Hematopoietic multipotent progenitor cell treated with erythropoietin and hydrocortisone succinate and interleukin-3 and kit ligand, for 17 days (in vitro differentiated cells): ENCODE measurements at regions not wholly inside any gene's neighbourhood (a gene's known extent, or its start where the extent isn't known, plus 50 kb on each side); places are given as distances from the start of the nearest gene placed in this dataset.
"Not testable (repeated sequence)": the region's sequence is repeated elsewhere in the genome, so short reads cannot be mapped to it uniquely, and the experiment has no call there.

Source experiments
- DNase-seq: peaks from one replicate; pipeline ENCODE4 v3.0.0-alpha.2; 2015; ENCODE audit warnings: low spot score

DNA sequence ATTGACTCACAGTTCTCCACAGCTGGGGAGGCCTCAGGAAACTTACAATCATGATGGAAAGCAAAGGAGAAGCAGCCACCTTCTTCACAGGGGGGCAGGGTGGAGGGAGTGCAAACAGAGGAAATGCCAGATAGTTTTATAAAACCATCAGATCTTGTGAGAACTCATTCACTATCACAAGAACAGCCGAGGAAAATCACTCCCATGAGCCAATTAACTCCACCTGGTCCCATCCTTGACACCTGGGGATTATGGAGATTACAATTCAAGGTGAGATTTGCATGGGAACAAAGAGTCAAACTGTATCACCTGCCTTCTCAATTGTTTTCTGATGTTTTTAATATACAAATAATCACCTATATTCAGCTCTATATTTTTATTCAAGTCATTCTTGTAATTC is 1527.3 kb upstream of the GOT2 start:
- DNase-seq, result no peak

DNA sequence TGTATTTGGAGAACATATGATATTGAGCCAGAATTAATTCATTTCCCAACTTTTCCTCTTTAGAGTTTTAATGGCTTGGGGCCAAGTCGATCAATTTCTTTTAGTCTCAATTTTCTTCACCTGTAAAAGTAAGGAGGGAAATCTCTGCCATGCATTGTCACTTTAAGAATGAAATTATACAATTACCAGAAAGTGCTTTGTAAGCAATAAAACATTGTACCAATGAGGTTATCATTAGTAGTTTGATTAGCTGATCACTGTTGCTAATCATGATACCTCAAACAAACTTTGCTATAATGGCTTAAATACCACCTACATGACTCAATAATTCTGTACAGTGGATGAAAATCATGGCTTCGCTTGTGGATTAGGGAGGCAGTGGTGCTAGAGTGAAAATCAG is 1525.8 kb upstream of the GOT2 start:
- DNase-seq, result no peak

DNA sequence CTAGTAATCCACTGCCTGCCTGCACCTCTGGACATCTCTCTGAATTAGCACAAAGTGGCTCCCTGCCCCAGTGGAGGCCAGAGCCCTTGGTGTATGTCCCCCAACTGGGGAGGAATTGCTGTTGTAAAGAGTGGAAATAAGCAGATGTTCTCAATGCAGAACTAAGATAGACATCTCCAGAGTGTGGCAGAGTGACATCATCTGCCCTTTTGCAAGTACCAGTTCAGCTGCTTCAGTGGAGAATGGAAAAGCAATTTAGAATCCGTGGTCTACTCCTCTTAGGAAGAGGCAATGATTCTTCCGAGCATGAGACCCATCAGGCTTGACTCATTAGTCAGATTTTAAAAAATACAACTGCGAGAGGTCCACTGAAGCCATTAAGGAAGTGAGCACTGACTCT is 1512.0 kb upstream of the GOT2 start:
- no peak for DNase-seq

DNA sequence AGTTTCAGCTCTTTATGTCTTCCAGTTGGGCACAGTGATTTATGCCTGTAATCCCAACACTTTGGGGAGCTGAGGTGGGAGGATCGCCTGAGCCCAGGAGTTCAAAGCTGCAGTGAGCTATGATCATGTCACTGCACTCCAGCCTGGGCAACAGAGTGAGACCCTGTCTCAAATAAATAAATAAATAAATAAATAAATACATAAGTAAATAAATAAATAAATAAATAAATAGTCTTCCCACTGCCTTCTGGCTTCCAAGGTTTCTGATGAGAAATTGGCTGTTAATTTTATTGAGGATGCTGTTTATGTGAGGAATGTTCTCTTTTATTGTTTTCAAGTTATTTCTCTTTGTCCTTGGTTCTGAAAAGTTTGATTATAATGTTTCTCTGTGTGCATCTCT is 1507.6 kb upstream of the GOT2 start:
- no peak for DNase-seq

DNA sequence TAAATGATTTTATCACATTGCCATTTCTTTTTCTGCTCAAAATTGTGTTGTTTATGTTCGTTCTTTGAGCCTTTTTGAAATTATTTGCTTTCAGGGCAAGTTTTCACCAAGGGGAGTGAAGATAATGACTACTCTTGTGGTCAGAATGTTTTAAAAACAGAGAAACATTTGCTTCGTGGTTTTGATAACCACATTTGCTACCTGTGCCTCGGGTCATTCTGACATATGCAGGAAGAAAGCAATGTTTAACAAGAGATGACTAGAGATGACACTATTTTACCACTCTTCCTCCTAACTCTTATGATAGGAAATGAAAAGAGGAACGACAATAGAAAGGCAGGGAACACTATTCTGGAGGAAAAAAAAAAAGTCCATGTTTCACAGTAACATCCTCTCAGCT is 1496.5 kb upstream of the GOT2 start:
- DNase-seq, result no peak

DNA sequence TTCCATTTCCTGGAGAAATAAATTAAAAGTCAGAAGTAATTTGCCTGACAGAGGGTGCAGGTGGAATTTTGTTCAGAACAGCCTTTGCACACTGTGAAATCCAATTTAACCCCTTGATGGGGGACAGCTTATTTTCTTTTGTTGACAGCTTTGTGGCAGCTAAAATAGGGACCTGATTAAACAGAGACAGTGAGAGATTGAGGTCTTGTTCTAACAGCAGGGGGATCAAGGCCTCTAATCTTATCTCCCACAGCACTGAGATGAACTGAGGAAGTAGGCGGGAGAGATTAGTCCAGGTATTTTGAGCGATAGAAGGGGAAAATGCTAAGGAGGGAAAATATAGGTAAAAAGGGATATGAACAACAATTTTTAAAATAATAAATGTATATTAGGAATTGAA is 1491.4 kb upstream of the GOT2 start:
- no peak for DNase-seq

DNA sequence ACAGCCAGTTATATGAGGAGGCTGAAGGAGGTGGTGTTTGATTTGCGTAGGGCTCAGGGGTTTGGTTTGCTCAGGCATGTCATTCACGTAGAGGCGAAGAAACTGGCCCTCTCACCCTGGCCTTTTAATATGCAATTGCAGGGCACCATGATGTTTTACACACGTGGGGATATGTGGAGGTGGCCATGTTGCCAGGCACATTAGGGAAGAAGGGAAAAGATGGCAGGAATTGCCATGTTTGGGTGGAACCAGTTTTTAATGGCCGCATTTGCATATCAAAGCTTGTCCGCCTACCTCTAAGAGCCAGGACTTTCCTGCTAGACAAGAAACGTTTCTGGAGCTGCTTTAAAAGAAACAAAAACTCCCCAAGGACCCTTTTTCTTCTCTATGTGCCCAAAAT is 1483.7 kb upstream of the GOT2 start:
- DNase-seq, result no peak

DNA sequence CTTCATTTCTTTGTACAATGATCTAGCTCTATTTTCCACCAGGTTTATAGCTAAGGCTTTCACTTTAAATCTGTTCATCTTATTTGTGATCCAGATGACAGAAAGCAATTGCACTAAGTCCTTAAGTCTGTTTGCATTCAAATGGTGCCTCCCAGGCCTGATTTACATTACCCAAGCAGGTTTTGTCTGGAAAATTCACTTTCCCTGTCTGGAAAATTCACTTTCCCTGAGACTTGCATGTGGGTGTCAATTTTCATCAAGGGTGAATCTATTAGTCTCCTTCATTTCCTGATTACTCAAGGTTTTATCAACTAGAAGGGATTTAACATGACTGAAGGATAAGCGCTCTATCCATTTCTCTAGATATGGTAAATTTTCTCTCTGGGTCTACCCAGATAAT is 1480.2 kb upstream of the GOT2 start:
- no peak for DNase-seq

DNA sequence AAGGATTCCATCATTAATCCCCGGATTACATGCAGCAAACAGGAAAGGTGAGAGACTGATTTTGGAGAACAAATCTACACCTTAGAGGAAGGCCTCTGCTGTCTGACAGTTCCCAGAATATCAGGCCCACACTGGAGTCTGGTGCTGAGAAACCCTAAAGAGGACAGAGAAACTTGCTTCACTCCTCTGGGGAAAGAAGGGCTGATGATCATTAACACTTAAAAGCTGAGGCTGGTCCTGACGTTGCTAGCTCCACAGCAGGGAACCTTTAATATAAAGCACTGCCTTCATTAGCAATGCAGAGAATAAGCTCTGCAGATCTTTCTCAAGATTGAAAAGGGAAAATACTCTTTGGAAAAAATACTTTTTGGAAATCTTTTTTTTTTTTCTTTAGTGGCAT is 1472.4 kb upstream of the GOT2 start:
- DNase-seq, result no peak

DNA sequence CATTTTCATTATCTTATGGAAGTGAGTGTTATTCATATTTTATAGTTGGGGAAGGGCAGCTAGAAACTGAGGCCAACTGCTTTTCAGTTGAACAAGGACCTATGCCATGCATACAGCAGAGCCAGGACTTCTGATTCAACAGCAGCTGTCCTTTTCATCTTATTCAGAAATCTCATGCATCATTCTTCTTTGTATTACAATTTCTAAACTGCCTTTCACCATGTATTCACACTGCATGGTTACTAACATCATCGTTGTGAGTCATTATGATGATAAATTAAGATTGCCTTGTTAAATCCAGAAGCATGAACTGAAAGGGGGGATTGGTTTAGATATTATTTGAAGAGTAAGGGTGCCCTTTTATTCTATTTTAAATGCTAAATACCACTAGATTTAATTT is 1470.1 kb upstream of the GOT2 start:
- DNase-seq, result no peak

DNA sequence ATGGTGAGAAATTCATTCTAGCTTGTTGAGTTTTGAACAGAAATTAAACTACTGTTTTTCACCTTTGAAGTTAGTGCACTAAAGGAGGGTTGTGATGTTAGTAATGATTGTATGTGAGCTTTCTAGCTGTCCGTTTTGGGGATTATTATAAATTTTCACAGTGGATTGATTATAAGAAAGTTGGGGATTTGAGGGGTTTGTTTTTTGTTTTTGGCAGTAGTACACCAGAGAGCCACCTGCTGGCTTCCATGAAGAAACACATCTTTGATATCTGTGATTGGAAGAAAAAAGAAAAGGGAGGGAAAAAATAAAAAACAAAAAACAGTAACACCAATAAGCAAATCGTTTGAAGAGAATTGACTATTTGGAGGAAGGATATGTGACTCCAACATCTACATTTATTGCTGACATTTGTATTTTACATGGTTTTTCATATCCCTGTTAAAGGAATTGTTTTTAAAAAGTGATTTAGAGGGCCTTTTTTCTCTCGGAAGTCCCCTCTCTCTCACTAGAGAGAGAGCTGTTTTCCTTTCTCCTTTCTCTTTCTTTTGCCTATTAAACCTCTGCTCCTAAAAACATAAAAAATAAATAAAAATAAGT is 1469.5 kb upstream of the GOT2 start:
- no peak for DNase-seq

DNA sequence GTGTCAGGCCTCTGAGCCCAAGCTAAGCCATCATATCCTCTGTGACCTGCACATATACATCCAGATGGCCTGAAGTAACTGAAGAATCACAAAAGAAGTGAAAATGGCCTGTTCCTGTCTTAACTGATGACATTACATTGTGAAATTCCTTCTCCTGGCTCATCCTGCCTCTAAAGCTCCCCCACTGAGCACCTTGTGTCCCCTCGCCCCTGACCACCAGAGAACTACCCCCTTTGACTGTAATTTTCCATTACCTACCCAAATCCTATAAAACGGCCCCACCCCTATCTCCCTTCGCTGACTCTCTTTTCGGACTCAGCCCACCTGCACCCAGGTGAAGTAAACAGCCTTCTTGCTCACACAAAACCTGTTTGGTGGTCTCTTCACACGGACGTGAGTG is 1466.6 kb upstream of the GOT2 start:
- DNase-seq, result not testable (repeated sequence)

DNA sequence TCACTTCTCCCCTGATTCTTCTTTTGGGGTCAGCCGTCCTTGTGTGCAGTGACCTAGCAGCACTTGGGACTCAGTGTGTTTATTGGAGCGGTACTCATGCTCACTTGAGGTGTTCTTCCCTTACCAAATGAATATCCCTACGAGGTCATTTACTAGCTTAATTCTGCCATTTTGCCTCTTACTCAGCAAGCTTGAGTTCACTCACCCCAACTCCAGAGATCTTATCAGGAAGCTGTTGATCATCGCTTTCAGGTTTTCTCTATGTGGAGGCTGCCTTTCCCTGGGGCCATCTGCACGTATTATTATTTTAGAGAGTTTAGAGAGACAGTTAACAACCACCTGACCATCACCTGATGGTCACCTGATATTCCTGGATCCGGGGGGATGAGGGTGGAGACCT is 1466.0 kb upstream of the GOT2 start:
- DNase-seq, result no peak

DNA sequence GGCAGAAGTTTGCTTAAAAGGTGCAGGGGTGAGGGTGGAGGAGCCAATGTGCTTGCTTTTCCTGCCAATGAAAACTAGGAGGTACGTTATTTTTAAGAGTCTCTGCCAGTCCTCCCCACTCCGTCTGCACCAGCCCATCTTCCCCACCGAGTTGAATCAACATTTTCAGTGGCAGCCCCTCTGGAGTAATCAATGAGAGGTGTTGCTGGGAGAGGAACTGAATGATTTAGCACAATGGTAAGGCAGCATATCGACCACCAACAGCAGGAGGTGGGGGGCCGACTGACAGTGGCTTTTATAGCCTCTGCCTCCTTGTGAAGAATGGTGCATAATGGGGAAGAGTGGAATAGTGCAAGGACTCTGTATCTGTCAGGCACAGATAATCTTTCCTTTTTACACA is 1465.0 kb upstream of the GOT2 start:
- DNase-seq, result no peak

DNA sequence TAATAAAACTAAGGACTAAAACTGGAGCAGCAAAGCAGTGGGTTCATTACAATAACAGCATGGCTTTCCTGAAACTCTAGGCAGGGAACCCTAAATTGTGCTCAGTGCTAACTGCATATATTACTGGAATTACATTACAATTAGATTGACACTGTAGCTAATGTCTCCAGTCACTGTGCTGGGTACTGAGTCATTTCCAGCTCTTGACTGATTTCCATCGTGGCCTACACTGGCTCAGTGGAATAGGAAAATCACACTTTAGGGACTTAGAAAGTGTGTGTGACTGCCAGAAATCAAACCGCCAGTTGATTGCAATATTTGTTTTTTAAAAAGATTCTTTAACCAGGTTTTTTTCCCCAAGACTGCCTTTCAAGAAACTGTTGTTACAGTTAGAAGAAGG is 1447.4 kb upstream of the GOT2 start:
- DNase-seq, result no peak

DNA sequence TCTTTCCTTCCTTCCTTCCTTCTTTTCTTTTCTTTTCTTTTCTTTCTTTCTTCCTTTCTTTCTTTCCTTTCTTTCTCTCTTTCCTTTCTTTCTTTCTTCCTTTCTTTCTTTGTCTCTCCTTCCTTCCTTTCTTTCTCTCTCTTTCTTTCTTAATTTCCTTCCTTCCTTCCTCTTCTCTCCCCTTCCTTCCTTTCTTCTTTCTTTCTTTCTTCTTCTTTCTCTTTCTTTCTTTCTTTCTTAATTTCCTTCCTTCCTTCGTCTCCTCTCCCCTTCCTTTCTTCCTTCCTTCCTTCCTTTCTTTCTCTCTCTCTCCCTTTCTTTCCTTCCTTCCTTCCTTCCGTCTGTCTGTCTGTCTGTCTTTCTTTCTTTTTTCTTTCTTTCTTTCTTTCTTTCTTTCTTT is 1446.5 kb upstream of the GOT2 start:
- DNase-seq, result no peak

DNA sequence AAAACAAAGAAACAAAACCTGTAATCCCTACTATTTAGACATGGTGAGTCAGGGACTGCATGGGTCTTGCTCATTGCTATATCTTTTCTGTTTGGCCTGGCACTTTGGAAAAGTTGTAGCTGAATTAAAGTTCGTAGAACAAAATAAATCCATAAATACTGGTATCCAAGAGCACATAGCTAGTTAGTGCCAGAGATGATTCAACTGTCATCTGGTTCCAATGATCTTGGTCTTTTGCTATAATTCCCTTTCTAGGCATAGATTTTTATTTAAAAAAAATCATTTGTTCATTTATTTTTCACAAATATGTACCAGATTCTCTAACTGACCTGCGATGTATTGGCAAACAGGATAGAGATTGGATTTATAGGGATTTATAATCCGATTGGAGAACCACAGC is 1436.1 kb upstream of the GOT2 start:
- DNase-seq, result no peak

DNA sequence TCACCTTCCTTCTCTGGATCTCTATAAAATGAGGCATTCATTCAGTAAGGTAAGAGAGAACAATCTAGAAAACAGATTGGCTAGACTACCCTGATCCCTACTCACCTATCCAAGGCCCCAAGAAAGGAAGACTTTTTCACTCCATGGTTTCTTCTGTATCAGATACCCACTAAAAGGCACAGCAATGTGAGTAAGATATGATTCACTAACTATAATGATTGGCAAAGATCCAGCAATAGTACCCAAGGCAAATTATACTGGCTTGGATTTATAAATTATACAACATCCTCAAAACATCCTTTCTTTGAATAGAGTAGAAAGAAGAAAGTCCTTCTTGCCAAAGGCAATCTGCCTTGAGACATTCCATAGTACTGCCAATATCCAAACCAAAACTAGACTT is 1432.0 kb upstream of the GOT2 start:
- DNase-seq, result no peak

DNA sequence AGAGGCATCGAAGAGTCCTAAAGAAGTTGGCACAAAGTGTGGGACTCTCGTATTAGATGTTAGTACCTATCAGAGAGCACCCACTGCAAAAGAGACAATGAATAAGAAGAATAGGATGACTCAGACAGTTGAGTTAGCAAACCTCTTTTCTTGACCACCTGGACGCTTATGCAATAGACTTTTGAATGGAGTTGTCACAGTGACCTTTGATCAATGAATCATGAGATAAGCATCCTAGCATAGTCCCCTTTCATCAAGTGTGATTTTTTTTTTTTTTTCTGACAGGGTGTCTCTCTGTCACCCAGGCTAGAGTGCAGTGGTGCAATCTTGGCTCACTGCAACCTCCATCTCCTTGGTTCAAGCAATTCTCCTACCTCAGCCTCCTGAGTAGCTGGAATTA is 1417.9 kb upstream of the GOT2 start:
- no peak for DNase-seq

DNA sequence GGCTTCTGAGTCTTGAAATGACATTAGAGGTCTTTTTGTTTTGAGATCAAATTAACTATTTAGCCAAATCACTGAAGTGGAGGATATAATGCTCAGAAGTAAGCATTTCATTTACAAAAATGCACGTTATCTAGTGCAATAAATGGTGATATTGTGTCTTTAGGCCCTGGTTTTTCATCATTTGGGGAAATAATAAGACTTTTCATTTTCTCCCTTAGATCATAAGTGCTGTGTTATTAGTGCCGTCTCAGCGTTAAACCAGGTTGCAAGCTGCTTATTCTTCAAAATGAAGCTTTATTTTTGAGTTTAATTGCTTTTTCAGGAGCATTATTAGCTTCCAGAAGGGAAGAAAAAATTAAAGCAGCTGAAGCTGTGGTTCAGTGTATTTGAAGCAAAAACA is 1416.8 kb upstream of the GOT2 start:
- DNase-seq, result no peak

DNA sequence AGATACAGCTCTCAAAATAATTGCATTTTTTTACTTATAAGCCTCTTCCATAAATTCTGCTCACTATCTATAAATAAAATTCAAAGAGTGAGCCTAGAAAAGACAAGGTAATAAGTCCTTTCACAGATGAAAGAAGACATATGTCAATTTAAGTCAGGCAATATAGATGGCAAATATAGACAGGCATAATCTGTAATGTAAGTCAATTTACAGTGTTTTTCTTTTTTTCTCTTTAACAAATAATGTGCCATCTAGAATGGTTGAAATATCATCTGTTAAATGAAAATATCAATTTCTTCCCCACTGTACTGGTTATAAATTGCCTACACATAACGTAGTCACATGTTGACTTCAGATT is 1409.2 kb upstream of the GOT2 start:
- DNase-seq, result no peak

DNA sequence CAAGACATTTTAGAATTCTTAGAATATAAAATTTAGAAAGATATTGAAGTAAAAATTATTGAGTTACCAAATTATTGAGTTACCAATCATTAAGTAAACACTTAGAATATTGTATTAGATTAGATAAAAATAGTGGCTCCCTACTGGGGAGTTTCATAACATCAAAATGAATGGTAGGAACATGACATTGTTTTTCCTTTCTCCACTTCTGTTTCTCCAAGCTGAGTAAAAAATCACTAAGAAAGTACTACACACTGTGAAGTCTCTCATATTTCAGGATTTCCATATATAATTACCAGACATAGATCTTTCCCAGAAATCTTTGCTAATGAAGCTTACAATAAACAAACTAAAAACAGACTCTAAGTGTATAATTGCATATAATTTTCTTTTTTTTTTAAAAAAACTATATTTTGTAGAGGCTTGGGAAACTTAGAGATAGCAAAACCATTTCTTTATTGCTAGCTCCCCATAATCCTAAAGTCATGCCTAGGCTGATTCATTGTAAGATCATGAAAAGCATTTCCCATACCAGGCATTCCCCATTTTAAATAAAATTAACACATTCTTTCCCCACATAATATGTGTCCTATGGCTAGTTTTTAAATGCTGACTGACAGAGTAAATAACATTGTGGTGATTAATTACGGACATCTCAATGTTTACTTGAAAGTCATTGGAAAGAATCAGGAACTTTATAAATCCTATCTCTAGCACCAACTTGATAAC is 1408.7 kb upstream of the GOT2 start:
- DNase-seq, result no peak

DNA sequence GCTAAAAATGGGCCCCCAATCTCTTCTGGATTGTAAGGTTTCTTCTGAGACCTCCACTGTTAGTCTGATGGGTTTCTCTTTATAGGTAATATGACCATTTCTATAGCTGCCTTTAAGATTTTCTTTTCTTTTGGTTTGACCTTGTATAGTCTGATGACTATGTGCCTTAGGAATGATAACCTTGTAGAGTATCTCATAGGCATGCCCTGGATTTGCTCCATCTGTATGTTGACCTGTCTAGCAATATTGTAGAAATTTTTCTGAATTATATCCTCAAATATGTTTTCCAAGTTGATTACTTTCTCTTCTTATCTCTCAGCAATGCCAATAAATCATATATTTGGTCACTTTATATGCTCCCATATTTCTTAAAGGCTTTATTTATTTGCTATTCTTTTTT is 1403.8 kb upstream of the GOT2 start:
- DNase-seq, result no peak

DNA sequence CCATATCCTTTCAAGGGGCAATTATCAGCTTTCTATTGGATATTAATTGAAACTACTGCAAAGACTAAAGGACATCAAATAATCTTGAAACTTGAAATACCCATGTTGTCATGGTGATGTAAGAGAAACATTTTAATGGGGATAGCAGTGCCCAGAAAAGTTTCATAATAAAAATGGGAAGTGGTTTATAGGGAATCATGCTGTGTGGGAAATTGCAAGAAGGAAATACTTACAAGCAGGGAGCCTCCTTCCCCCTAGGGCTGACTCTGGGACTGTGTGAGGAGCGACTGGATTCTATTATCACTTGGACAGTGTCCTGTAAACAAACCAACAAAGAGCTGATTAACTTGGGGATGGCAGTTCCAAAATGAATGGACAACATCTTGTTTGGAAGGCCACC is 1393.1 kb upstream of the GOT2 start:
- no peak for DNase-seq

DNA sequence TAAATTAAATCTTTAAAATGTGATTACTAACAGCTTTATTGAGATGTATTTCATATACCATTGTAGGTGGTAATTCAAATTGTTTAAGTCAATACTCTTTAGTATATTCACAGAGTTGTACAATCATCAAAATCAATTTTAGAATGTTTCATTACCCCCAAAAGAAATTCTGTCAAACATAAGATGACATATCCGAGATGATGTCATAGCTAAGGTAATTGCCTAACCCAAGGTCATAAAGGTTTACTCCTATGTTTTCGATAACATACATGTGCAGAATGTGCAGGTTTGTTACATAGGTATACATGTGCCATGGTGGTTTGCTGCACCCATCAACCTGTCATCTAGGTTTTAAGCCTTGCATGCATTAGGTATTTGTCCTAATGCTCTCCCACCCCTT is 1392.0 kb upstream of the GOT2 start:
- DNase-seq, result not testable (repeated sequence)
